NCI-H146 treated with DMSO at 0.1 percent for 48 hours (cell line): ENCODE measurements at regions not wholly inside any gene's neighbourhood (a gene's known extent, or its start where the extent isn't known, plus 50 kb on each side); places are given as distances from the start of the nearest gene placed in this dataset.
A peak's percentile ranks its signal among the peaks of the same experiment; 100 is the strongest.
"Not testable (repeated sequence)": the region's sequence is repeated elsewhere in the genome, so short reads cannot be mapped to it uniquely, and the experiment has no call there.

Source experiments
- DNase-seq: peaks from one replicate; lab custom pipeline; 2025; ENCODE audit not compliant: unreplicated experiment; lab: John Stamatoyannopoulos, UW

- DNase-seq, result no peak
Measured at GRCh38 chr10:114872519-114873087, 51.0 kb downstream of the FHIP2A start.

GRCh38 chr10:114874827-114875411 lies 53.3 kb downstream of the FHIP2A start:
- DNase-seq, result no peak

- DNase-seq, result not testable (repeated sequence)
Measured at GRCh38 chr10:114875590-114876081, 54.1 kb downstream of the FHIP2A start.

- no peak for DNase-seq
Measured at GRCh38 chr10:114876169-114876568, 54.6 kb downstream of the FHIP2A start.

- peak; percentile 46 for DNase-seq
Measured at GRCh38 chr10:114876602-114877300, 55.2 kb downstream of the FHIP2A start.

- no peak for DNase-seq
Measured at GRCh38 chr10:114877301-114877644, 55.7 kb downstream of the FHIP2A start.

- no peak for DNase-seq
Measured at GRCh38 chr10:114879093-114879492, 57.5 kb downstream of the FHIP2A start.

GRCh38 chr10:114879541-114880158 lies 58.1 kb downstream of the FHIP2A start:
- DNase-seq, result no peak

GRCh38 chr10:114881417-114881816 lies 56.6 kb upstream of the TRUB1 start:
- DNase-seq, result no peak

GRCh38 chr10:114881901-114882300 lies 56.1 kb upstream of the TRUB1 start:
- no peak for DNase-seq

- DNase-seq, result no peak
Measured at GRCh38 chr10:114885443-114885842, 52.6 kb upstream of the TRUB1 start.
